ENCODE measurements at regions not wholly inside any gene's neighbourhood (a gene's known extent, or its start where the extent isn't known, plus 50 kb on each side); places are given as distances from the start of the nearest gene placed in this dataset.
A peak's percentile ranks its signal among the peaks of the same experiment; 100 is the strongest.

- TF ChIP-seq POLR2A (IDR thresholded peaks at IDR 0.05) (no peak), CTCF (IDR thresholded peaks at IDR 0.05) (no peak), POLR2AphosphoS5 (IDR thresholded peaks at IDR 0.05) (peak in 1 of 2 donors; percentile 14), EP300 (IDR thresholded peaks at IDR 0.05) (no peak)
These were observed 126.8 kb upstream of the STC2 start for GRCh38 chr5:173454736-173455598.
